ENCODE measurements at regions not wholly inside any gene's neighbourhood (a gene's known extent, or its start where the extent isn't known, plus 50 kb on each side); places are given as distances from the start of the nearest gene placed in this dataset.
"Not testable (repeated sequence)": the region's sequence is repeated elsewhere in the genome, so short reads cannot be mapped to it uniquely, and the experiment has no call there.

DNA sequence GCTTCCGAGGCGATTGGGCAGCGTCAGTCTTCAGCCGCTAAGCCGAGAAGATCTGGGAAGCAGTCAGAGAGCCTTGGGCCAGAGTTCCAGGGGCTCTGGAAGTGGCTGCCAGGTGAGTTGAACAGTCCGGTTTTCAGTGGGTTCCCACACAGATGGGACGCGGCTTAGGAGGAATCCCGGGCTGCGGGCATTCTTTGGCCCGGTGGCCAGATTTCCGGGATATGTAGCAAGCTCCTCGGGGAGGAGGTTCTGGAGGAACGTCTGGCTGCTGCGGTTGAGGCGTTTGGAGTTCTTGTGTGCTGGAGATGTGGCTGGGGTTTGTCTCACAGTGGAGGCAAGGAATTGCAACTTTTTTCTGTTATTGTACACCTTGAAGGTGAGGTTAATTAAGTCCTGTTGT, 182.6 kb downstream of the CD83 start:
- DNase-seq, result not testable (repeated sequence)

DNA sequence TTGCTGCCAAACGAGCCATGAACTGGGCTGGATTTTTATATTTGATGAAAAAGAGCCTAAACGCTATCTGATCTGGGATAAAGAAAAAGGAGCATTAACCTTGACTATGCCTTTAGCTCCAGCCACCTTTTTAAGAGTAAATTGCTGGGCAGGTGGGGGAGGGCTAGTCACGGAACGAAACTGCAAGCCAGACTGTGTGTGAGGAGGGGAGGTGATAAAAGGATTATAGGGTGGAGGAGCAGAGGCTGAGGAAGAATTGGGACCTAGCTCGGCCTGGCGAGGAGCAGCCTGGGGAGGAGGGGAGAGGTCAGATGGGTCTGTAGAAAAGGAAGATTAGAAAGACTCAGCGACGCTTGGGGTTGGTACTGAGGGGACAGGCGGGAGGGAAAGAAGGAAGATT, 183.1 kb downstream of the CD83 start:
- not testable (repeated sequence) for DNase-seq

DNA sequence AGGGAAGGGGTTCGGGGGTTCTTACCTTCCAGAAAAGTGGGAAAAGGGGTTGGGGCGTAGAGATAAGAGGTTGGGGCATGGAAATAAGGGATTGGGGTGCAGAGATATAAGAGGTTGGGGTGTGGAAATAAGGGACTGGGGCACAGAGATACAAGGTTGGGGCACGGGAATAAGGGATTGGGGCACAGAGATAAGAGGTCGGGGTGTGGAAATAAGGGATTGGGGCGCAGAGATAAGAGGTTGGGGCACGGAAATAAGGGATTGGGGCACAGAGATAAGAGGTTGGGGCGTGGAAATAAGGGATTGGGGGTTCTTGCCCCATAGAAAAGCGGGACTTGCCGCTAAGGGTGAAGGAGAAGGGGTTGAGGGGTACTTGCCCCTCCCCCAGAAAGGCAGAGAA, 183.9 kb downstream of the CD83 start:
- DNase-seq, result not testable (repeated sequence)

GRCh38 chr6:14305131-14305530, 187.6 kb downstream of the CD83 start:
- no peak for DNase-seq

DNA sequence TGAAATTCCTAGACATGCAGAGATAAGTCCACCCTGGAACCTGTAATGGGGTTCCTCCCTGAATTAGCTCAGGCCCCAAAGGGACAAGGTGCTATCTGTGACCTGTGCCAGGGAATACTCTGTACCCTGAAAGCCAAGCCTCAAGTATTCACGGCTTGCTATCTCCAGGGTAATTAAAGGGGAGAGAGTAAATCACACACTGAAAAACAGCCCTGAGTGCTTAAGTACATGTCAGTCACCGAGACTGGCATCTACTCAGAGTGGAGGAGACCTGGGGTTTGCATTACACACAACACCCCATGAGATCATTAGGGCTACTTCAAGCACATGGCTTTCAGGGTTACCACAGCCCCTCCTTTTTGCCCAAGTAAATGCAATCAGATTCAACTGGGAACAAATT, 188.1 kb downstream of the CD83 start:
- peak; percentile 39 for DNase-seq

DNA sequence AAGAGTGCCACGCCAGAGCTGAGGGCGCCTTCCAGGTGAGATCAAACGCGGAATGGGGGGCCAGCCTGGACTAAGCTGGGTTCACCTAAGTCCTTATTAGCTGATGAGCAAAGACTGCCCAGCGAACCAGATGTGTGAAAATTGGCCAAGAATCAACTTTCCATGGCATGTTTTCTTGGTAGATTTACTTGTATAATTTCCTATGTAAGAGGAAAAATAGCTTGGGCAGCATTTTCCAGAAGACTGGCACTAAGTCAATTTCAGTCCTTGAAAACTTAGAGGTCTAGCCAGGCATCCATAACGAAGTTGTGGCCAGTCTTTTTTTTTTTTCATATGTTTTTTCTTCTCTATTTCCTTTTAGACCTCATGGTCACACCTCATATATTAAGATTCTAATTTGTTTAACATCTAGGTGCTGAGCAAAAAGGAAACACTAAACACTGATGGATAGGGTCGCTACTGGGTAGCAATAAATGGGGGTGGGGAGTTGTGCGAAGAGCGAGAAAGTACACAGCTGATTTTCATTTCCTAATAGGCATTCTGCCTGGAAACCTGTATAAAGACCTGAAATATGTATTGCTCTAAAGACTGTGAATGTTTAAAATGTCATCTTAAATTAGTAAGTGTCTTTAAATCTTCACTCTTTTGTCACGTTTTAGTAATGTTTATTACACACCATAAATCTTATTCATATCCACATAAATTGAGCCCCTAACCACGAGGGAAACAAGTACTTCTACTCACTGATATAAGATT, 188.8 kb downstream of the CD83 start:
- DNase-seq, result peak; percentile 52

GRCh38 chr6:14309516-14309915, 191.9 kb downstream of the CD83 start:
- DNase-seq, result no peak

GRCh38 chr6:14309951-14310445, 192.4 kb downstream of the CD83 start:
- no peak for DNase-seq

DNA sequence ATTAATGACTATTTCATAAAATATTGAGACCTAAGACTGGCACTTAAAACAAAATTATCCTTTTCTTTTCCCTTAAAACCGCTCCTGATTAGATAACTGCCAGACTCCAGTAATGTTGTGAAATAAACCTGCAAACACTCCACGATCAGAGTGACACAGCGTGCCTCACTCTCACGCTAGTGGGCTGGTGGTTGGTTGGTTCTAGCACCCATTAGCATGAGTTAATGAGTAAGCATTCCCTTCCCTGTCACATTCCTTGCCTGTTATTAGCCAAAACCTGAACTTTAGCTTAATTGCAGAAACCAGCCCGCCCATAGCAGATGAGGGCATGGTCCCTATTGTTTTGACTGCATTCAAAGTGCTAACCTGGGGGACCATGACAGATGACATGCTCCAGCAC, 193.4 kb downstream of the CD83 start:
- peak; percentile 16 for DNase-seq

DNA sequence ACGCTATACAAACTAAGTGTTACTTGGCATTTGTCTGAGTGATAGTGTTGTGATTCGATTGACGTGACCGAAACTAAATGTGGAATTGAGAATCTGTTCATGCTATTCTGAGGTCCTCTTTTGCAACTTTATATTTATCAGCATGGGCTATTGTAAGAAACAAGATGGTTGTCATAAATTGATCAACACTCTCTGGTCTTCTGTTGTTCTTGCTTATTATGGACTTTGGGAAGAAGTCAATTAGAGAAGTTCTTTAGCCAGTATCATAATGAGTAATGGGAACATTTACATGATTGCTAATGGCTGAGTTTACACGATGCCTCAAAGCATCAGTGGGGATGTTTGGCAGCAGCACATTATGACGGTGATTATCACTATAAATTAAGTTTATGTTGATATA, 195.0 kb downstream of the CD83 start:
- DNase-seq, result no peak

- DNase-seq, result no peak
Observed at GRCh38 chr6:14313248-14313647, 195.7 kb downstream of the CD83 start.

- no peak for DNase-seq
Observed at GRCh38 chr6:14315353-14315752, 197.8 kb downstream of the CD83 start.

GRCh38 chr6:14316651-14317386, 199.2 kb downstream of the CD83 start:
- DNase-seq, result peak; percentile 39

DNA sequence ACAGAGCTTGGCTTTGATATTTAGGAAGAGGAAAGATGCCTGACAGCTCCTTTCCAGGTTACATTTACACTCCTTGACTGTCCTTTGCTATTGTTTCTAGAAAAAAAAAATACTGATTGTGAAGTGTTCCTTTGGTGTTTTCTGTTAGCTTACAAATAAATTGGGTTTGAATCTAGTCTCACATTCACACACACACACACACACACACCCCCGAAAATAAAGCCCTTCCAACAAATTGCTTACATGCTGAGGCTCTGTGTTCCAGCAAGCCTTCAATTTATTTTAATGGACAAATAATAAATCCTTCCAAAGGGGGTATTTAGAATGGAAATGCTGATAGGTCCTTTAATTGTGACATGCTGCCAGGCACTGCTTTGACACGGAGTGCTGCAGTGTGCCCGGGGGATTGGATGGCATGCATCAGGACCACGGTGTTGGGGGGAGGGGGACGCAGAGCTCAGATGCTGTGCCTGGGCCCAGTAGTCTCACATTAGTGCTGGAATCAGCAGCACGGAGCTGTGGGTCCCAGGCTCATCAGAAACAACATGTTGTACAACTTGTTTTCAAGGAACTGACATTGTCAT, 199.9 kb downstream of the CD83 start:
- peak; percentile 30 for DNase-seq

- DNase-seq, result no peak
Observed at GRCh38 chr6:14320332-14320731, 202.8 kb downstream of the CD83 start.

GRCh38 chr6:14321992-14322772, 204.6 kb downstream of the CD83 start:
- no peak for DNase-seq

- no peak for DNase-seq
Observed at GRCh38 chr6:14322841-14323240, 205.3 kb downstream of the CD83 start.

DNA sequence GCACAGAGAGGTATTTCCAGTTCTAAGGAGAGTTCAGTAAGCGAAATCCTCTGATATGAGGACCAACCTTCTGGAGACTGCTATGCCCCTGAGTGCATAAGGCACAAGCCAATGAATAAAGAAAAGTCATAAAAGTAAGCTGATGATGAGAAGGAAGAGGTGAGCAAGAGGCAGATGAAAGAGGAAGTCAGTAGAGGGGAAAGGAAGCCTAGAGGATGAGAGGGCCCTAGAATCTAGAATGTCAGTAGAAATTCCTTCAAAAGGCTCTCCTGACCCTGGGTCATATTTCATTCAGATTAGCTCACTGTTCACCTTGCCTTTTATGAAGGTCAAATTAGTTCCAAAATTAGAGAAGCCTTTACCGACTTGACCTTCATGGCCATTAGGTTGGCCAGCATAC, 209.2 kb downstream of the CD83 start:
- no peak for DNase-seq

DNA sequence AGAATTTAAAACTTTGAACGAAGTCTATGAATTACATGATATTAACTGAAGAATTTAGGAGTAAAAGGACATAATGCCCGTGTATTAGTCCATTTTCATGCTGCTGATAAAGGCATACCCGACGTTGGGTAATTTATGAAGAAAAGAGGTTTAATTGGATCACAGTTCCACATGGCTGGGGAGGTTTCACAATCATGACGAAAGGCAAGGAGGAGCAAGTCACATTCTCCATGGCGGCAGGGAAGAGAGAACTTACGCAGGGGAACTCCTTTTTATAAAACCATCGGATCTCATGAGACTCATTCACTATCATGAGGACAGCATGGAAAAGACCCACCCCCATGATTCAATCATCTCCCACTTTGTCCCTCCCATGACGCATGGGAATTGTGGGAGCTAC, 210.6 kb downstream of the CD83 start:
- DNase-seq, result no peak

DNA sequence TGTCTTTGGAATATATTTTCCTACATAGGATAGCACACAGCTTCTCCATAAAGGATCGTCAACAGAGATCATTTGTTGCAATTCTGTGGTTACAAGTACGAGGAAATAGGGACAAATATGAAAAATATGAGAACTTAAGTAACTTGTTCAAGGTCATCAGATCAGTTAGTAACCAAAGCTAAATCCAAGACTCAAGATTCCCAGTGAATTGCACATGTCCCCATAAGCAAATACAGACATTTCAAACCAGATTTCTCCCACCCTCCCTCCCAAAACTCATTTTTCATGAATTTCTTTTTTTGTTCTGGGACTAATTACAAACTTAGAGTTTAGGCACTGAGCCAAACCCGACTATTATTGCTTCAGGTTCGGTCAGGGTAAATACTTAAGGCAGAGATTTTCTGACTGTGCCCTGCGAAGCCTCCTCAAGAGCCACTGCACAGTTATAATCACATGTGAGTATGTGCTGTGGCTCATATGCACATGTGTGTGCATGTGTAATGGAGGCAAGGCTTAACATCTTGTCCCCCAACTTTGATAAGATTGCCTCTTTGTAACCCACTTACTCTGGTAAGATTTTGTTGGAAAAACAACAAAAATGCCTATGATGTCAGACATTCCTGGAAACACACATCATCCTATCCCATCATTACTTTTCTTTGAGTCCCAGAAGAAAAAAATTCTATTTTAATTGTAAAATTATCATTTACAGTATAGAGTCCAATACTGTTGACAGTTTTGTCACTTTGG, 216.2 kb downstream of the CD83 start:
- no peak for DNase-seq

DNA sequence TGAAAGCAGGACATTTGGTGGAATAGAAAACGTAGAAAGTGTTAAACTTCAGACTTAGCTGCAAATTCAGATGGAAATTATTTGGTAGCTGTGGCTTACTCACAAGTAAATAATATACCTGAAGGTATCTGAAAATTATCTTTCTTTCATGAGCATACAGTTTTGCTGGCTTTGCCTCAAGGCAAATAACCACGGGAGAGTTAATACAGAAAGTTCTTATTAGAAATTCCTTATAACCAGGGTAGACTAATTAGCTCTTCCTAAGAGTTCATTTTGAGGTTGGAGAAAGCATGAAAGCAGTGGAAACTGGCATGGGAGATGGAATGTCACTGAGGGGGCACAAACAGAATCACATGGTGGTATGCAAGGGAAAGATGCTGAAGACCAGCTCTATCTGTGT, 217.5 kb downstream of the CD83 start:
- DNase-seq, result no peak

GRCh38 chr6:14337152-14337551, 219.6 kb downstream of the CD83 start:
- no peak for DNase-seq

Measured in eye (tissue), 1 donor.